ENCODE measurements at regions not wholly inside any gene's neighbourhood (a gene's known extent, or its start where the extent isn't known, plus 50 kb on each side); places are given as distances from the start of the nearest gene placed in this dataset.

DNA sequence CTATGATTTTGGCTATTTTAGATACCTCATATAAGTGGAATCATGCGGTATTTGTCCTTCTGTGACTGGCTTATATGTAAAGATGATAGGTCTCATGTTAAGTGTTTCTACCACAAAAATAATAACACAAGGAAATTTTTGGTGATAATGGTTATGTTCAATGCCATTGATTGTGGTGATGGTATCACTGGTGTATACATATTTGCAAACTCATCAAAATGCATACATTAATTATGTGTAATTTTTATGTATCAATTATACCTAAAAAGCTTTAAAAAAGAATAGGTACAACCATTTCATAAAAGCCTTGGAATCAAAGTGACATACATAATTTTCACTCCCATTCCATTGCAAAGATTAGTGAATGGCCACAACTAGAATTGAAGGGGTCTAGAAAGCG is 178.3 kb upstream of the FMR1 start:
- Mint-ChIP-seq H3K4me1 (ENCODE audit: unreplicated experiment) (no peaks in the 10 kb centered on the region), H3K36me3 (ENCODE audit: unreplicated experiment) (no peaks in the 10 kb centered on the region), H3K27me3 (ENCODE audit: unreplicated experiment) (no peaks in the 10 kb centered on the region), H3K4me3 (ENCODE audit: unreplicated experiment) (no peak overlapping the region), H3K27ac (ENCODE audit: unreplicated experiment) (no peak overlapping the region), H3K9me3 (ENCODE audit: unreplicated experiment) (peaks cover 40% of the 10 kb centered on the region)
- DNase-seq (ENCODE audit: extremely low spot score, unreplicated experiment), result no peak
- no peak for TF ChIP-seq CTCF (IDR thresholded peaks at IDR 0.05)

DNA sequence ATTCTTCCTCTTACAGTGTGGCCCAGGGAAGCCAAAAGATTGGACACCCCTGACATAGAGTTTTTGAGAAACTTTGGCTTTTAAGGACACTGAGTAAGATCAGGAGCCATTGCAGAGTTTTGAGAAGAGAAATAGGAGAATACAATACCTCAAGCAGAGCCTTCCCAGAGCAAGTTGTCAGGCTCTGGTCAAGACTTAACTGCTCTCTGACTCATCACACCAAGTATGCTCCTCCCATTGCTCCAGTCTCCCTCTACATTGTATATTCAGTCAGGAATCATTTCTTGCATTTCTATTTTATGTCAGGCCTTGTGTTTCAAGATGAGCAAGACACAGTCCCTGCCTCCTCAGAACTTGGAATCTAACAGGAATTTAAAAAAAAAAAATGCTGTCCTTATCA is 176.4 kb upstream of the FMR1 start:
- H3K27me3 Mint-ChIP-seq (ENCODE audit: unreplicated experiment), result no peaks in the 10 kb centered on the region
- no peak for DNase-seq (ENCODE audit: extremely low spot score, unreplicated experiment)
- H3K4me1 Mint-ChIP-seq (ENCODE audit: unreplicated experiment), result no peaks in the 10 kb centered on the region
- H3K27ac Mint-ChIP-seq (ENCODE audit: unreplicated experiment), result no peak overlapping the region
- no peak for TF ChIP-seq CTCF (IDR thresholded peaks at IDR 0.05)
- no peak overlapping the region for H3K4me3 Mint-ChIP-seq (ENCODE audit: unreplicated experiment)
- no peaks in the 10 kb centered on the region for H3K36me3 Mint-ChIP-seq (ENCODE audit: unreplicated experiment)
- peaks cover 39% of the 10 kb centered on the region for H3K9me3 Mint-ChIP-seq (ENCODE audit: unreplicated experiment)

GRCh38 chrX:147736045-147736444 is 175.7 kb upstream of the FMR1 start:
- Mint-ChIP-seq H3K36me3 (ENCODE audit: unreplicated experiment) (no peaks in the 10 kb centered on the region), H3K9me3 (ENCODE audit: unreplicated experiment) (peaks cover 37% of the 10 kb centered on the region)
- no peak for DNase-seq (ENCODE audit: extremely low spot score, unreplicated experiment)

GRCh38 chrX:147737690-147738089 is 174.0 kb upstream of the FMR1 start:
- no peak for DNase-seq (ENCODE audit: extremely low spot score, unreplicated experiment)
- Mint-ChIP-seq H3K4me1 (ENCODE audit: unreplicated experiment) (no peaks in the 10 kb centered on the region), H3K27ac (ENCODE audit: unreplicated experiment) (no peak overlapping the region), H3K27me3 (ENCODE audit: unreplicated experiment) (no peaks in the 10 kb centered on the region), H3K4me3 (ENCODE audit: unreplicated experiment) (no peak overlapping the region), H3K9me3 (ENCODE audit: unreplicated experiment) (peaks cover 30% of the 10 kb centered on the region), H3K36me3 (ENCODE audit: unreplicated experiment) (no peaks in the 10 kb centered on the region)
- TF ChIP-seq CTCF (IDR thresholded peaks at IDR 0.05), result no peak

More at GRCh38 chrX:147736045-147736444, 175.7 kb upstream of the FMR1 start:
- TF ChIP-seq CTCF (IDR thresholded peaks at IDR 0.05), result no peak
- no peak overlapping the region for H3K4me3 Mint-ChIP-seq (ENCODE audit: unreplicated experiment)
- no peaks in the 10 kb centered on the region for H3K4me1 Mint-ChIP-seq (ENCODE audit: unreplicated experiment)
- no peak overlapping the region for H3K27ac Mint-ChIP-seq (ENCODE audit: unreplicated experiment)
- H3K27me3 Mint-ChIP-seq (ENCODE audit: unreplicated experiment), result no peaks in the 10 kb centered on the region

DNA sequence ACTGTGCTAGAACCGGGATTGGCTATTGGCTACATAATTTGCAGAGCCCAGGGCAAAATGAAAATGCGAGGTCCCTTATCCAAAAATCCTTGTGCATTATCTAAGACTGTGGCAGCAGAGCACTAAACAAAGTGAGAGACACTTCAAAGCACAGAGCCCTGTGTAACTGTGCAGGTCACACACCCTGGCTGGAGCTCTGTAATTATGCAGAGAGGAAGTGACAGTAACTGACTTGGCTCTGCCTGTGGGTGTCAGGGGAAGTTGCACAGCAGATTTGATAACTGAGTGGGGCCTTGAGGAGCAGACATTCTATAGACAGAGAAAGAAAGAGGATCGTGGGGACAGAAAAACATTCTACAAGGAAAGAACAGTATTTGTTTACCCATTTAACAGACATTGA is 173.5 kb upstream of the FMR1 start:
- Mint-ChIP-seq H3K36me3 (ENCODE audit: unreplicated experiment) (no peaks in the 10 kb centered on the region), H3K27ac (ENCODE audit: unreplicated experiment) (no peak overlapping the region), H3K4me3 (ENCODE audit: unreplicated experiment) (no peak overlapping the region), H3K9me3 (ENCODE audit: unreplicated experiment) (peaks cover 30% of the 10 kb centered on the region), H3K27me3 (ENCODE audit: unreplicated experiment) (no peaks in the 10 kb centered on the region), H3K4me1 (ENCODE audit: unreplicated experiment) (no peaks in the 10 kb centered on the region)
- DNase-seq (ENCODE audit: extremely low spot score, unreplicated experiment), result no peak
- TF ChIP-seq CTCF (IDR thresholded peaks at IDR 0.05), result no peak

Data from osteocyte (in vitro differentiated cells).